CD4-positive, alpha-beta T cell treated with Interleukin-1 beta for 1 hour (primary cell): ENCODE measurements at regions not wholly inside any gene's neighbourhood (a gene's known extent, or its start where the extent isn't known, plus 50 kb on each side); places are given as distances from the start of the nearest gene placed in this dataset.
A peak's percentile ranks its signal among the peaks of the same experiment; 100 is the strongest.
"Not testable (repeated sequence)": the region's sequence is repeated elsewhere in the genome, so short reads cannot be mapped to it uniquely, and the experiment has no call there.

Experiments
- DNase-seq, 2 donors: peaks; one replicate each; pipeline ENCODE4 v3.0.0-alpha.2; 2020 to 2022

DNA sequence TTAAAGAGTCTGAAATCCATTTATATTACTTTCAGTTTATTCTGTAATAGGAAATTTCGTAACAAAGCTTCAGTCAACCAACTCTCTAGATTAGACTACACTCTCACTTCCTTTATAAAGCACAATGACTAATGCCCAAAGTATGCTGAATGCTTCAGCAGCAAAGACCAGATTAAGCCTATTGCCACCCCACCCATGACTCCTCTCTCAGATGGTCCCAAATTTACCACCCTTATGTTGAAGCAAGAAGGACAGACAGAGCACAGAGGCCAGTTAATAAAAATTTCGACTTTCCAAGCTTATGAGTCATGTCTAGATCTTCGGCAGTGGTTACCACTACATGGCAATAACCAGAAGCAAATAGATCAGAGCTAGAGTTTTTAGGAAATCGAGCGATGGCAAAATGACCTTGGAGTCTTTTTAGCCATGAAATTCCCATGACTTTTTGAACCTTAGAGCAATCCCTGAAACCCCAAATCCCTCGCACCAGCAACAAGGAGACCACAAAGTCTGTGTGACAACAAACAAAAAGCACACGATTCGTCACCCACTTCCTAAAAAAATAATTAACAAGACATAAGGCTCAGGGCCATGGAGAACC, 287.8 kb upstream of the RASA1 start:
- peak in 1 of 2 donors; percentile 9 for DNase-seq

GRCh38 chr5:86981898-86982297, 285.8 kb upstream of the RASA1 start:
- DNase-seq: no peak

DNA sequence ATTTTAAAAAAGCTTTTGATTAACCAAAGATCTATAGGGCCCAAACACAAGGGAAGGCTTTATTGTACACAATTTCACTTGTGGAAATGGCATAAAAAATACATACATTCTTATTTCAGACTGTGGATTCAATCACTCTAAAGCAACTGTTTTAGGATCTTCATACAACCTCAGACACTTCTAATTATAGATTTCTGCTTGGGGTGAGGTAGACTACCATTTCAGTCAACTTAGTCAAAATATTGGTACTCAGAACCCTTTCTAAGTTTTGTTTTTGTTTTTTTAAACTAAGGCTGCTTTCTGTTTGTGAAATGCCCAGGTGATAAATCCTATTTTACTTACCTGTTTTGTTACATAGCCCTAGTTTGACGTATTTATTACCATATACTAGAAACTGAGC, 284.5 kb upstream of the RASA1 start:
- DNase-seq: no peak

- DNase-seq: no peak
Observed at GRCh38 chr5:86986837-86987236, 280.8 kb upstream of the RASA1 start.

- DNase-seq: no peak
Observed at GRCh38 chr5:86997516-86997915, 270.2 kb upstream of the RASA1 start.

GRCh38 chr5:86999951-87000350, 267.7 kb upstream of the RASA1 start:
- no peak for DNase-seq

DNA sequence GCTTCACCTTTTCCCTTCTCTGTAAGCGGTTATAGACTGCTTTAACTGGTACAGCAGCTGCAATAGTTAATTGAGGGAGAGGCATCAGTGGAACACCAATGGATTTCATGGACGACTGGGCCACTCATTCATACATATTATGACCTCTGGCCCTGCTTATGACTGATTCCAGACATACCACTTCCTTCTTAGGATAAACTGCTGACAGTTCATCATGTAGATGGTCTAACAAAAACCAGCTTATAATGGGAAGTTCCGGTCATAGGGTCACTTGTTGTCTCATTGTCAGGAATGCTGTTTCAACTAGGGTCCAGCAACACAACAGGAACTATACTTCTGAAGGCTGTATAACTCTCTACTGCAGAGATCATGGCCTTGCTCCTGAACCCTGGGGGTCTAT, 265.2 kb upstream of the RASA1 start:
- no peak for DNase-seq

- DNase-seq: no peak
Observed at GRCh38 chr5:87004101-87004500, 263.6 kb upstream of the RASA1 start.

GRCh38 chr5:87007737-87008136, 259.9 kb upstream of the RASA1 start:
- no peak for DNase-seq

DNA sequence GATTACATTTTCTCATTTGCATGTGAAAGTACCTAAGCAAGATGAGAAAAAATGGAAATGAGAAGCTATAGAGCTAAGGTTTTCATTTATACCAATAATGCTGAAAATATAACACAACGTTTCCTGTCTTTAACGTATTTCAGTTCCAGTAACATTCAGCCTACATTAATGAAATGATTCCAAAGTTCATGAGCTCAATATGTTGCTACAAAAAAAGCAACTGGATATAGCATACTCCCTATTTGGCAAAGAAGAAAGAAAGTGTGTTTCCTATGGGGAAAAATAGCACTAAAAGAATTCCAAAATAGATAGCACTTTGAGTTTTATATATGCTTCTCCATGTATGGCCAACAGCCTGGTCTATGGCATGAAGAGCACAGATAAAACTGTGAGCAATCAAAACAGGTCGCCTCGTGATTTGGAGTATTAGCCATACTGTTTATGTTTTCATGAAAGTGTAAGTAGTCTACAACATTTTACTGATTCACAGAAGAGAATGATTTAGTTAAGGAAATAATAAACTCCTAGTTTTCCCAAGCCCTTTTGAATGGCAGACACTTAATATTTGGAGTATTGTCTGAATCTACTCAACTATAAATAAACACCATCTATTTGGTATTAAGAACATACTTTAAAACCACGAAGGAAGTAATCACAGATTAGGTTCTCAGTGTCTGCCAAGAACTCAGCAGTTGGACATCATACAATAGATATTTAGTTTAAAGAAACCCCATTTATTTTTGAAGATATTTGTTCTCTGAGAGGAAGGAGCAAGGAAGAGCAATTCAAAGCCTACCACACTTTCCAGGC, 258.7 kb upstream of the RASA1 start:
- no peak for DNase-seq

DNA sequence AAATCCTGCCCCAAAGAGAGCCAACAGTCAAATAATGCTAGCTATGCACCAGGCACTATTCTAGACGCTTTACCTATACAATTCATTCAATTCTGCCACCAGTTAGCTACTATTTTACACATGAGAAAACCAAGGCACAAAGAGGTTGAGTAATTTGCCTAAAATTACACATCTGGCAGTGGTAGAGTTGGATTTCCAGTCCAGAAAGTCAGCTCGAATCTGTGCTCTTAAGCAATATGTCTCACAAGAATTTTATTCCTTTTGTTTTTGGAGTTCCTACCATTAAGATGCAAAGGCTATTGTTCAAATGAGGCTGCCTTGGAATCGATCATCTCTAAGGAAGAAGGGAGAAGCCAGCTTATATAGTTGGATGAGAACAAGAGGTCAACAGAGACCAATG, 256.9 kb upstream of the RASA1 start:
- DNase-seq: no peak

DNA sequence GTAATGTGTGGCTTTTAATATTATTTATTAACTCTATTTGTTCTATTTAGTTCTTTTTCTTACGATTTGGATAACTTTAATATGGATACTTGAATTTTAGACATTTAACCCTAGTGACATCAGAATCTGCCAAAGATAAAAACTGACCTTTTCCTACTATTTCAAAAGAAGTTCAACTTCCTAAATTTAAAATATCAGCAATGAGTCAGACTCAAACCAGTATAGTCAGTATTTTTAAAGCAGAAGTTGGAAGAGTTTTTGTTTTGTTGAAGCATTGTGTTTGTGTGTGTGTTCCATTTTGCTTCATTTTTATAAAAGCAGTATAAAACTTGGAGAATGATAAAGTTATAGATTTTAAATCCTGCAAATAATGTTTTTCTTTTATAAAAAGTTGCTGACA, 251.8 kb upstream of the RASA1 start:
- DNase-seq: no peak

DNA sequence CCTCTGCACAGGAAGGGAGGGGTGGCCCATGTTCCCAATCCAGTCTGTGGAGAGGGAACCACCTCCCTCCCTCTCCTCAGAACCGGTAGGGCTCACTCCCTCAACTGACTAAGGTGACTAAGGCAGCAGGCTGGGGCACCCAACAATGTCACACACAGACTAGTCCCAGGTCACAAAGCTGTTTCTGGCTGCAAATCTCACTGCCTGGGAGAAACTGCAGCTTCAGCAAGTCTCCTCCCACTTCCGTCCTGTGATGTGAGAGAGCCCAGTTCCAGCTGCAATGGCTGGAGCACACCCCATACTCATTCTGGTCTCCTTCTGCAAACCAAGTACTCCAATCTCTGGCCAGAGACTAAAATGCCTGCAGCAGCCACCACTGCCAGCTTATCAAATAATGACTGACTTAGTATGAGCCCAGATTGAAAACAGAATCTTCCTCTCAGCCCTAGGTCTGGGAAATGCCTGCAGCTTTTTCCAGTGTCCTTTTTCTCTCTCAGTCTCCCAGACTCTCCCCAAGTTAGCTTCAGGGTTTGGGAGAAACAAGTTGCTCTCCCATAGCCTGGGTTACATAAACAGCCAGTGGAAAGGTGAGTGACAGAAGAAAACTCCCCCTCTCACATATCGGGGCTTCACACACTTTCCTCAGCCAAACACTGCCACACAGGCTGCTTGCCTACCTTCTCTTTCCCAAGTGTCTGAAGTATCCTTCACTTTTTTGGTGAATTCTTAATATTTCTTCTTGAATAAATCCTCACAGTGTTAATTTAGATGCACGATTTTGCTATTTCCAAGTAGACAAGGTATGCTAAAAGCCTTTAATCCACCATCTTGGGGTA, 247.4 kb upstream of the RASA1 start:
- DNase-seq: peak; percentile 25 to 27

DNA sequence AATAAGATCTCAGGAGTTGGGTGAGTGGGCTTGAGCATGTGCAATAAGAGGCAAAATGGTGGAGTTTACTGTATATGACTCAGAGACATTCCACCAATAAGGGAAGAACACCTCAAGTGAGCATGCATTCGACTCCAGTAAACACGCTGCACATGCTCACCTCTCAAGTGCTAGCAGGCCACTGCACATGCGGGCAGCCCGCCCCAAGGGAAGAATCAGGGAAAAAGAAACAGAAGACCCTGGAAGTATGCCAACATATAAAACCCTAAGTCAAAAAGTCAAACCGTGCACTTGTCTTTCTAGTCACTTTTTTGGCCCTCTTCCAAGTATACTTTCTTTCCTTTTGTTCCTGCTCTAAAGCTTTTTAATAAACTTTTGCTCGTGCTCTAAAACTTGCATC, 245.3 kb upstream of the RASA1 start:
- no peak for DNase-seq

- no peak for DNase-seq
Observed at GRCh38 chr5:87027570-87027969, 240.1 kb upstream of the RASA1 start.

GRCh38 chr5:87029951-87030350, 237.7 kb upstream of the RASA1 start:
- no peak for DNase-seq

DNA sequence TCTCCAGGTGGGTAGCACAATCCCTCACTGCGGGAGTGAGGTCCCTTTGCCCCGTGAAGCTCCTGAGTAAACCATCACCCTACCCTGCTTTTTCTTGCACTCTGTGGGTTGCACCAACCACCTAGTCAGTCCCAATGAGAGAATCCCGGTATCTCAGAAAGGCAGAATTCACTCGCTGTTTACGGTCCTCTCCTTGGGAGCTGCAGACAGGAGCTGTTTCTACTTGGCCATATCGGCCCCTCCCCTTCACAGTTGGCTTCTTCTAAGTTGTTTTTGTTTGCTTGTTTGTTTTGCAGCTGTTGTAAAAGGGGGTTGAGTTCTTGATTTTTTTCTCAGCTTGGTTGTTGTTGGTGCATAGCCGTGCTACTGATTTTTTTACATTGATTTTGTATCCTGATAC, 237.0 kb upstream of the RASA1 start:
- no peak for DNase-seq

GRCh38 chr5:87034557-87034956, 233.1 kb upstream of the RASA1 start:
- peak in 1 of 2 donors; percentile 5 for DNase-seq

GRCh38 chr5:87042554-87042953, 225.1 kb upstream of the RASA1 start:
- DNase-seq: no peak

GRCh38 chr5:87048156-87048555, 219.5 kb upstream of the RASA1 start:
- no peak for DNase-seq

DNA sequence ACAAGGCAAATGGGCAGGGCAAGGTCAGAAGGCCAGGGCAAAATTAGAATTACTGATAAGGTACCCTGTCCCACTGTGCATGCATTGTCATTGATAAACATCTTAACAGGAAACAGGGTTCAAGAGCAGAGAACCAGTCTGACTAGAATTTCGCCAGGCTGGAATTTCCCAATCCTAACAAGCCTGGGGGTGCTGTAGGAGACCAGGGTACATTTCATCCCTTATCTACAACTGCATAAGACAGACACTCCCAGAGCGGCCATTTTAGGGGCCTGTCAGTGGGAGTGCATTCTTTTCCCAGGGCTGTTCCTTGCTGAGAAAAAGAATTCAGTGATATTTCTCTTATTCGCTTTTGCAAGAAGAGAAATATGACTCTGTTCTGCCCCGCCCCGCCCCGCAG, 218.7 kb upstream of the RASA1 start:
- not testable (repeated sequence) for DNase-seq

DNA sequence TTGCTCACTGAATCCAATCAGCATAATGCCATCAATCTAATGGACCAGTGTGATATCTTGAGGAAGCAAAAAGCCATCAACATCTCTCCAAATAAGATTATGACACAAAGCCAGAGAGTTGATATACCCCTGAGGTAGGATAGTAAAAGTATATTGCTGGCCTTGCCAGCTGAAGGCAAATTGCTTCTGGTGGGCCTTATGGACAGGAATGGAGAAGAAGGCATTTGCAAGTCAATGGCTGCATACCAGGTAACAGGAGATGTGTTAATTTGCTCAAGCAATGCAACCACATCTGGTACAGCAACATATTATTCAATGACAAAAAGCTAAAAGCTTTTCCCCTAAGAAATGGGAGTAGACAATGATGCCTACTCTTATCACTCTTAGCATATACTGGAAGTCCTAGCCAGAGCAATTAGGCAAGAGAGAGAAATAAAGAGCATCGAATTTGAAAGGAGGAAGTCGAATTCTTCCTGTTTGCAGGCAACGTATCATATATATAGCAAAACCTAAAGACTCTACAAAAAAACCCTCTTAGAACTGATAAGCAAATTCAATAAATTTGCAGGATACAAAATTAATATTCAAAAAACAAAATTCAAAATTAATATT, 216.1 kb upstream of the RASA1 start:
- DNase-seq: no peak

DNA sequence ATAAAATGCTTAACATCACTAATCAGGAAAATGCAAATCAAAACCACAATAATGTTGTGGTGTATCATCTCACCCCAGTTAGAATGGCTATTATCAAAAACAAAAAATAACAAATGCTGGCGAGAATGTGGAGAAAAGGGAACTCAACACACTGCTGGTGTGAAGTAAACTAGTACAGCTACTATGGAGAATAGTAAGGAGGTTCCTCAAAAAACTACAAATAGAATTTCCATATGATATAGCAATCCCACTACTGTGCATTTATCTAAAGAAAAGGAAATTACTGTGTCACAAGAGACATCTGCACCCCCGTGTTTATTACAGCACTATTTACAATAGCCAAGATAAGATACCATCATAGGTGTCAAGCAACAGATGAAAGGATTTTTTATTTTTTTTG, 214.5 kb upstream of the RASA1 start:
- DNase-seq: no peak
